Neuronal stem cell (in vitro differentiated cells): ENCODE measurements at regions not wholly inside any gene's neighbourhood (a gene's known extent, or its start where the extent isn't known, plus 50 kb on each side); places are given as distances from the start of the nearest gene placed in this dataset.

ENCODE experiments used
- DNase-seq: peaks from one replicate; pipeline ENCODE4 v3.0.0-alpha.2; 2013; ENCODE audit warnings: low spot score
- H2AFZ ChIP-seq: one replicate; pipeline ENCODE4 v1.6.1; 2013; ENCODE audit warnings: mild to moderate bottlenecking, low read length, inconsistent platforms
- H2AK5ac ChIP-seq: 2 replicates; pipeline ENCODE4 v1.6.1; 2013; ENCODE audit warnings: low read depth, mild to moderate bottlenecking, inconsistent platforms, low read length, moderate library complexity, mixed read lengths
- H2BK120ac ChIP-seq: 2 replicates; pipeline ENCODE4 v1.6.1; 2013; ENCODE audit warnings: low read depth, mild to moderate bottlenecking, inconsistent platforms, low read length, moderate library complexity, mixed read lengths
- H2BK12ac ChIP-seq: one replicate; pipeline ENCODE4 v1.6.1; 2013; ENCODE audit warnings: low read length, inconsistent platforms
- H2BK15ac ChIP-seq: 2 replicates; pipeline ENCODE4 v1.6.1; 2013; ENCODE audit warnings: mild to moderate bottlenecking, low read length, inconsistent platforms, mixed read lengths
- H2BK5ac ChIP-seq: one replicate; pipeline ENCODE4 v1.6.1; 2013; ENCODE audit warnings: inconsistent platforms, mild to moderate bottlenecking, low read length, moderate library complexity
- H3K14ac ChIP-seq: one replicate; pipeline ENCODE4 v1.6.1; 2013; ENCODE audit warnings: low read length, inconsistent platforms
- H3K18ac ChIP-seq: 2 replicates; pipeline ENCODE4 v1.6.1; 2013; ENCODE audit warnings: low read length, inconsistent platforms
- H3K23ac ChIP-seq: 2 replicates; pipeline ENCODE4 v1.6.1; 2013; ENCODE audit warnings: low read depth, mild to moderate bottlenecking, mixed read lengths, low read length, inconsistent platforms; ENCODE audit not compliant: poor library complexity
- H3K27ac ChIP-seq: replicated peaks from 3 replicates; pipeline ENCODE4 v1.5.1; 2013; ENCODE audit warnings: low read length, inconsistent platforms
- H3K27me3 ChIP-seq, 3 experiments: 2 replicates each; pipeline ENCODE4 v1.6.1; 2013; ENCODE audit warnings: low read length in 3 of 3, mild to moderate bottlenecking in 2 of 3, inconsistent platforms in 1 of 3, low read depth in 1 of 3, mixed read lengths in 1 of 3, moderate library complexity in 1 of 3; ENCODE audit not compliant: control insufficient read depth in 3 of 3, insufficient read depth in 3 of 3
- H3K36me3 ChIP-seq, 2 donors: replicated peaks in 1 of 2; 2 replicates each; pipeline ENCODE4 v1.6.1; 2013; ENCODE audit warnings: low read length in 2 of 2; ENCODE audit not compliant: control insufficient read depth in 2 of 2, insufficient read depth in 2 of 2
- H3K4ac ChIP-seq: 2 replicates; pipeline ENCODE4 v1.6.1; 2013; ENCODE audit warnings: inconsistent platforms, mild to moderate bottlenecking, low read length, moderate library complexity
- H3K4me1 ChIP-seq, 2 donors: 1 replicate in 1 of 2; 2 replicates in 1 of 2; pipeline ENCODE4 v1.6.1; 2013; ENCODE audit warnings: low read length in 2 of 2, low read depth in 1 of 2; ENCODE audit not compliant: control insufficient read depth in 2 of 2, insufficient read depth in 1 of 2
- H3K4me2 ChIP-seq: one replicate; pipeline ENCODE4 v1.6.1; 2013; ENCODE audit warnings: mild to moderate bottlenecking, low read length, inconsistent platforms; ENCODE audit not compliant: insufficient read depth, poor library complexity, severe bottlenecking
- H3K4me3 ChIP-seq, 2 donors: 2 replicates each; pipeline ENCODE4 v1.5.1; 2013; ENCODE audit warnings: low read length in 2 of 2, mild to moderate bottlenecking in 2 of 2, inconsistent platforms in 1 of 2, moderate library complexity in 1 of 2
- H3K79me1 ChIP-seq: one replicate; pipeline ENCODE4 v1.6.1; 2013; ENCODE audit warnings: low read depth, mild to moderate bottlenecking, inconsistent platforms, low read length, moderate library complexity
- H3K9ac ChIP-seq: one replicate; pipeline ENCODE4 v1.6.1; 2013; ENCODE audit warnings: mild to moderate bottlenecking, low read depth, low read length, inconsistent platforms; ENCODE audit not compliant: poor library complexity
- H3K9me3 ChIP-seq, 2 donors: replicated peaks in 1 of 2; 2 replicates each; pipeline versions ENCODE3 to v1.6.1; 2013; ENCODE audit warnings: low read length in 2 of 2, mild to moderate bottlenecking in 2 of 2, inconsistent platforms in 1 of 2, low read depth in 1 of 2, mixed read lengths in 1 of 2, moderate library complexity in 1 of 2; ENCODE audit not compliant: control insufficient read depth in 2 of 2, insufficient read depth in 1 of 2
- H4K8ac ChIP-seq: one replicate; pipeline ENCODE4 v1.6.1; 2013; ENCODE audit warnings: low read depth, mild to moderate bottlenecking, inconsistent platforms, low read length, moderate library complexity
- H4K91ac ChIP-seq: one replicate; pipeline ENCODE4 v1.6.1; 2013; ENCODE audit warnings: low read length, low read depth, mild to moderate bottlenecking, inconsistent platforms; ENCODE audit not compliant: poor library complexity
- WGBS, 2 donors: extraction: QIAGEN DNeasy Blood & Tissue Kit; methylation state at CpG; one replicate each; pipeline ENCODE4 v1.1.7; 2013; ENCODE audit warnings: missing lambda C conversion rate in 2 of 2, mixed read lengths in 1 of 2; ENCODE audit not compliant: insufficient read length in 2 of 2, insufficient replicate concordance in 1 of 2; ENCODE audit errors: extremely low coverage in 2 of 2; 5-methylcytosine and 5-hydroxymethylcytosine counted together

- H4K91ac ChIP-seq: no peak overlapping the region
- H2BK15ac ChIP-seq: no peak overlapping the region
- no peaks in the 10 kb centered on the region for H3K36me3 ChIP-seq
- H3K9ac ChIP-seq: no peak overlapping the region
- H2BK5ac ChIP-seq: no peak overlapping the region
- no peak overlapping the region for H2BK120ac ChIP-seq
- H4K8ac ChIP-seq: no peak overlapping the region
- H3K27ac ChIP-seq: no peak overlapping the region
- no peak overlapping the region for H2AFZ ChIP-seq
- H3K23ac ChIP-seq: no peak overlapping the region
- no peak overlapping the region for H3K4me2 ChIP-seq
- no peaks in the 10 kb centered on the region for H3K4me1 ChIP-seq
- no peak overlapping the region for H2AK5ac ChIP-seq
- no peak overlapping the region for H3K4me3 ChIP-seq
- H3K18ac ChIP-seq: no peak overlapping the region
- no peak overlapping the region for H2BK12ac ChIP-seq
- WGBS, 2 donors: no CpG with 5 or more reads among the region's 4 CpGs
- no peak for DNase-seq
- H3K4ac ChIP-seq: no peak overlapping the region
- H3K79me1 ChIP-seq: no peaks in the 10 kb centered on the region
- no peaks in the 10 kb centered on the region for H3K27me3 ChIP-seq
- no peaks in the 10 kb centered on the region for H3K9me3 ChIP-seq
- no peak overlapping the region for H3K14ac ChIP-seq
Measured at GRCh38 chr1:79204779-79205479, 198.4 kb upstream of the ADGRL4 start.

- Histone ChIP-seq H2BK5ac (no peak overlapping the region), H3K27ac (no peak overlapping the region), H3K9me3 (no peaks in the 10 kb centered on the region), H3K23ac (no peak overlapping the region), H4K8ac (no peak overlapping the region), H3K79me1 (no peaks in the 10 kb centered on the region), H3K36me3 (no peaks in the 10 kb centered on the region), H3K9ac (no peak overlapping the region), H3K4me3 (no peak overlapping the region), H3K14ac (no peak overlapping the region), H4K91ac (no peak overlapping the region), H2AFZ (no peak overlapping the region), H2BK15ac (no peak overlapping the region), H2BK120ac (no peak overlapping the region), H3K27me3 (no peaks in the 10 kb centered on the region), H3K18ac (no peak overlapping the region), H2BK12ac (no peak overlapping the region), H3K4me2 (no peak overlapping the region), H3K4ac (no peak overlapping the region), H3K4me1 (no peaks in the 10 kb centered on the region), H2AK5ac (no peak overlapping the region)
- no peak for DNase-seq
- no CpG with 5 or more reads among the region's 2 CpGs for WGBS, 2 donors
Measured at GRCh38 chr1:79198832-79199231, 192.3 kb upstream of the ADGRL4 start.

GRCh38 chr1:79197421-79197820, 190.9 kb upstream of the ADGRL4 start:
- Histone ChIP-seq H3K27ac (no peak overlapping the region), H2AK5ac (no peak overlapping the region), H3K4me2 (no peak overlapping the region), H3K18ac (no peak overlapping the region), H2BK120ac (no peak overlapping the region), H3K36me3 (no peaks in the 10 kb centered on the region), H4K8ac (no peak overlapping the region), H3K4me3 (no peak overlapping the region), H3K27me3 (no peaks in the 10 kb centered on the region), H3K4me1 (peaks cover 2 to 5% of the 10 kb centered on the region in 2 donors), H4K91ac (no peak overlapping the region), H3K14ac (no peak overlapping the region), H3K23ac (no peak overlapping the region), H3K9me3 (no peaks in the 10 kb centered on the region), H2BK5ac (no peak overlapping the region), H2BK15ac (no peak overlapping the region), H3K79me1 (no peaks in the 10 kb centered on the region), H2AFZ (no peak overlapping the region), H2BK12ac (no peak overlapping the region), H3K4ac (no peak overlapping the region), H3K9ac (no peak overlapping the region)
- no CpG with 5 or more reads among the region's 2 CpGs for WGBS, 2 donors
- DNase-seq: peak; percentile 12

- Histone ChIP-seq H3K9ac (no peak overlapping the region), H3K27ac (no peak overlapping the region), H2BK120ac (no peak overlapping the region), H3K4me2 (no peak overlapping the region), H4K8ac (no peak overlapping the region), H3K4ac (no peak overlapping the region), H3K36me3 (no peaks in the 10 kb centered on the region), H3K79me1 (no peaks in the 10 kb centered on the region), H3K14ac (no peak overlapping the region), H2BK5ac (no peak overlapping the region), H4K91ac (no peak overlapping the region), H3K18ac (no peak overlapping the region), H3K23ac (no peak overlapping the region), H2AFZ (no peak overlapping the region), H2BK12ac (no peak overlapping the region), H3K27me3 (no peaks in the 10 kb centered on the region), H3K4me3 (no peak overlapping the region), H3K4me1 (peaks cover 2 to 5% of the 10 kb centered on the region in 2 donors), H3K9me3 (no peaks in the 10 kb centered on the region), H2BK15ac (no peak overlapping the region), H2AK5ac (no peak overlapping the region)
- WGBS, 2 donors: no CpG with 5 or more reads among the region's 2 CpGs
- no peak for DNase-seq
Measured at GRCh38 chr1:79196211-79196610, 189.7 kb upstream of the ADGRL4 start.
